ENCODE measurements at regions not wholly inside any gene's neighbourhood (a gene's known extent, or its start where the extent isn't known, plus 50 kb on each side); places are given as distances from the start of the nearest gene placed in this dataset.

- no peak for ATAC-seq
- no peak overlapping the region for H3K4me3 ChIP-seq
- no peak for TF ChIP-seq CTCF (IDR thresholded peaks at IDR 0.05)
- H3K4me1 ChIP-seq: no peaks in the 10 kb centered on the region
- FAIRE-seq: no peak
- intact Hi-C loops (cut with DNase I): no loop called here
- 34 to 49% methylated on average over 5 of the region's 5 CpGs for WGBS, 2 donors
- H3K27me3 ChIP-seq: no peaks in the 10 kb centered on the region
- H3K36me3 ChIP-seq: no peaks in the 10 kb centered on the region
- no peak overlapping the region for H3K27ac ChIP-seq
- no peaks in the 10 kb centered on the region for H3K9me3 ChIP-seq
- DNase-seq: no peak
Observed at GRCh38 chr13:86710896-86711295, 911.7 kb upstream of the SLITRK6 start.

- Histone ChIP-seq H3K27ac (no peak overlapping the region), H3K36me3 (no peaks in the 10 kb centered on the region), H3K9me3 (no peaks in the 10 kb centered on the region), H3K4me3 (no peak overlapping the region), H3K4me1 (no peaks in the 10 kb centered on the region), H3K27me3 (no peaks in the 10 kb centered on the region)
- DNase-seq (no peak), FAIRE-seq (no peak), ATAC-seq (no peak)
- no peak for TF ChIP-seq CTCF (IDR thresholded peaks at IDR 0.05)
- intact Hi-C loops (cut with DNase I): no loop called here
- WGBS, 2 donors: 72 to 81% methylated on average over 3 of the region's 3 CpGs
Observed at GRCh38 chr13:86714495-86714894, 915.3 kb upstream of the SLITRK6 start.

- intact Hi-C loops (cut with DNase I): no loop called here
- Histone ChIP-seq H3K4me1 (no peaks in the 10 kb centered on the region), H3K36me3 (no peaks in the 10 kb centered on the region), H3K9me3 (no peaks in the 10 kb centered on the region), H3K4me3 (no peak overlapping the region), H3K27me3 (no peaks in the 10 kb centered on the region), H3K27ac (no peak overlapping the region)
- 44 to 59% methylated on average over 3 of the region's 3 CpGs for WGBS, 2 donors
- DNase-seq (no peak), ATAC-seq (no peak), FAIRE-seq (no peak)
- no peak for TF ChIP-seq CTCF (IDR thresholded peaks at IDR 0.05)
Observed at GRCh38 chr13:86725105-86725504, 925.9 kb upstream of the SLITRK6 start.

- ATAC-seq (no peak), DNase-seq (no peak), FAIRE-seq (no peak)
- H3K4me3 ChIP-seq: no peak overlapping the region
- WGBS, 2 donors: 22 to 32% methylated on average over 2 of the region's 2 CpGs
- H3K4me1 ChIP-seq: no peaks in the 10 kb centered on the region
- no peaks in the 10 kb centered on the region for H3K27me3 ChIP-seq
- H3K27ac ChIP-seq: no peak overlapping the region
- H3K9me3 ChIP-seq: no peaks in the 10 kb centered on the region
- TF ChIP-seq CTCF (IDR thresholded peaks at IDR 0.05): no peak
- intact Hi-C loops (cut with DNase I): no loop called here
- H3K36me3 ChIP-seq: no peaks in the 10 kb centered on the region
Observed at GRCh38 chr13:86729206-86729605, 930.0 kb upstream of the SLITRK6 start.

GRCh38 chr13:86731987-86732386 lies 932.8 kb upstream of the SLITRK6 start:
- FAIRE-seq (no peak), DNase-seq (no peak), ATAC-seq (no peak)
- 82 to 87% methylated on average over 1 of the region's 1 CpG for WGBS, 2 donors
- Histone ChIP-seq H3K4me3 (no peak overlapping the region), H3K36me3 (no peaks in the 10 kb centered on the region), H3K4me1 (no peaks in the 10 kb centered on the region), H3K27ac (no peak overlapping the region), H3K9me3 (no peaks in the 10 kb centered on the region), H3K27me3 (no peaks in the 10 kb centered on the region)
- intact Hi-C loops (cut with DNase I): no loop called here
- TF ChIP-seq CTCF (IDR thresholded peaks at IDR 0.05): no peak
